OCI-LY1 (cell line): ENCODE measurements at regions not wholly inside any gene's neighbourhood (a gene's known extent, or its start where the extent isn't known, plus 50 kb on each side); places are given as distances from the start of the nearest gene placed in this dataset.

Experiments used
- H2AFZ ChIP-seq: fragments of 200-600 bp; sonication (generic), shearing (Covaris generic); 2 replicates; pipeline ENCODE4 v1.6.0; 2014; ENCODE audit warnings: antibody characterized with exemption, mild to moderate bottlenecking, low read length
- H3F3A ChIP-seq: fragments of 200-600 bp; sonication (generic), shearing (Covaris generic); 2 replicates; pipeline ENCODE4 v1.6.0; 2014; ENCODE audit warnings: mild to moderate bottlenecking, antibody characterized with exemption, low read length, moderate library complexity; ENCODE audit not compliant: insufficient read depth
- H3K27ac ChIP-seq: fragments of 200-600 bp; sonication (generic); 2 replicates; pipeline ENCODE4 v1.5.1; 2014; ENCODE audit warnings: low read length, mixed run types, mild to moderate bottlenecking, low read depth; ENCODE audit not compliant: poor library complexity, severe bottlenecking
- H3K27me3 ChIP-seq: fragments of 200-600 bp; sonication (generic); 2 replicates; pipeline ENCODE4 v1.6.0; 2014; ENCODE audit warnings: antibody characterized with exemption, mild to moderate bottlenecking, low read length, moderate library complexity; ENCODE audit not compliant: insufficient read depth
- H3K36me3 ChIP-seq: fragments of 200-600 bp; sonication (generic); 2 replicates; pipeline ENCODE4 v1.6.1; 2014; ENCODE audit warnings: mild to moderate bottlenecking, antibody characterized with exemption, low read length, moderate library complexity, mixed read lengths; ENCODE audit not compliant: insufficient read depth
- H3K4me1 ChIP-seq: fragments of 200-600 bp; sonication (generic); 2 replicates; pipeline ENCODE4 v1.5.1; 2014; ENCODE audit warnings: mild to moderate bottlenecking, low read length, moderate library complexity; ENCODE audit not compliant: insufficient read depth, severe bottlenecking
- H3K4me2 ChIP-seq: fragments of 200-600 bp; sonication (generic), shearing (Covaris generic); 2 replicates; pipeline ENCODE4 v1.6.1; 2014; ENCODE audit warnings: low read length
- H3K4me3 ChIP-seq: fragments of 200-600 bp; sonication (generic); 2 replicates; pipeline ENCODE4 v1.5.1; 2014; ENCODE audit warnings: low read length, low read depth, mild to moderate bottlenecking, mixed read lengths; ENCODE audit not compliant: poor library complexity, severe bottlenecking
- H3K79me2 ChIP-seq: fragments of 200-600 bp; shearing (Covaris generic); 2 replicates; pipeline ENCODE4 v1.6.1; 2016; ENCODE audit warnings: mixed run types, low read length, mixed read lengths; ENCODE audit not compliant: insufficient read depth
- H3K9ac ChIP-seq: fragments of 200-600 bp; sonication (generic), shearing (Covaris generic); 2 replicates; pipeline ENCODE4 v1.6.1; 2014; ENCODE audit warnings: mild to moderate bottlenecking, low read length, mixed read lengths
- H3K9me2 ChIP-seq: fragments of 200-600 bp; sonication (generic), shearing (Covaris generic); 2 replicates; pipeline ENCODE4 v1.6.1; 2014; ENCODE audit warnings: low read depth, mild to moderate bottlenecking, low read length, mixed read lengths
- H3K9me3 ChIP-seq: fragments of 200-600 bp; shearing (Covaris generic); 2 replicates; pipeline ENCODE4 v1.6.1; 2014; ENCODE audit warnings: low read length, mixed read lengths
- H4K20me1 ChIP-seq: fragments of 200-600 bp; sonication (generic), shearing (Covaris generic); 2 replicates; pipeline ENCODE4 v1.6.0; 2016; ENCODE audit warnings: mild to moderate bottlenecking, low read length; ENCODE audit not compliant: insufficient read depth
- CTCF ChIP-seq: fragments of 200-600 bp; sonication (generic), shearing (Covaris generic); IDR thresholded peaks from 2 replicates; pipeline ENCODE4 v1.5.1; 2017; ENCODE audit warnings: mild to moderate bottlenecking, antibody characterized with exemption, low read length, moderate library complexity, mixed read lengths
- EZH2 ChIP-seq: fragments of 200-600 bp; sonication (generic), shearing (Covaris generic); IDR thresholded peaks from 2 replicates; pipeline ENCODE4 v1.8.0; 2017; ENCODE audit warnings: borderline replicate concordance, mixed run types, mild to moderate bottlenecking, antibody characterized with exemption, low read length, moderate library complexity, mixed read lengths

DNA sequence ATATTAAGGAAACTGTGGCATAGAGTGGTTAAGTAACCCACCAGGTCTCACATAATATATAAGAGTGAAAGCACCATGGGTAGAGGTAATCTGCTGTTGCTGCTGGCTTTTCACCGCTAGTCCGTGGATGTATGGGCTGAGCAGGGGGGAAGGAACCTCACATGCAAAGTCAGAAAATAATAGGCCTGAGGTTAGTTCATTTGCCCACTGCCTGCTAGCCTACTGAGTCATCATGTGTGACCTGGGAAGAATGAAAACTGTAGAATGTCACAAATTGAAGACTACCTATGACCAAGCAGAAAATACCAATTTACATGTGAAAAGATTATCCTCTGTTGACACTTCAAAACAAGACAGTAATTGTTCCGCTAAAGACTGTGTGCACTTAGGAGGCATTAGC lies 560.1 kb upstream of the FAT3 start:
- Histone ChIP-seq H3K36me3 (no peaks in the 10 kb centered on the region), H3K4me3 (no peak overlapping the region), H3F3A (no peaks in the 10 kb centered on the region), H3K9me3 (no peaks in the 10 kb centered on the region), H3K9ac (no peak overlapping the region), H3K4me2 (no peak overlapping the region), H3K4me1 (no peaks in the 10 kb centered on the region), H3K79me2 (no peaks in the 10 kb centered on the region), H2AFZ (no peak overlapping the region), H4K20me1 (no peaks in the 10 kb centered on the region), H3K27me3 (no peaks in the 10 kb centered on the region), H3K27ac (no peak overlapping the region), H3K9me2 (no peaks in the 10 kb centered on the region)
- TF ChIP-seq EZH2 (no peak), CTCF (no peak)

- H4K20me1 ChIP-seq, result no peaks in the 10 kb centered on the region
- H3K27ac ChIP-seq, result no peak overlapping the region
- H3K9me3 ChIP-seq, result no peaks in the 10 kb centered on the region
- no peaks in the 10 kb centered on the region for H3K36me3 ChIP-seq
- no peaks in the 10 kb centered on the region for H3F3A ChIP-seq
- H3K4me2 ChIP-seq, result no peak overlapping the region
- no peaks in the 10 kb centered on the region for H3K4me1 ChIP-seq
- no peaks in the 10 kb centered on the region for H3K79me2 ChIP-seq
- TF ChIP-seq EZH2, result no peak
- TF ChIP-seq CTCF, result no peak
- no peak overlapping the region for H3K9ac ChIP-seq
- H3K27me3 ChIP-seq, result no peaks in the 10 kb centered on the region
- H3K4me3 ChIP-seq, result no peak overlapping the region
- H3K9me2 ChIP-seq, result no peaks in the 10 kb centered on the region
- H2AFZ ChIP-seq, result no peak overlapping the region
These were observed 564.6 kb upstream of the FAT3 start for GRCh38 chr11:91660036-91660435.

- no peaks in the 10 kb centered on the region for H3K36me3 ChIP-seq
- H3K4me1 ChIP-seq, result no peaks in the 10 kb centered on the region
- H2AFZ ChIP-seq, result no peak overlapping the region
- H3K9ac ChIP-seq, result no peak overlapping the region
- no peaks in the 10 kb centered on the region for H3K27me3 ChIP-seq
- H4K20me1 ChIP-seq, result no peaks in the 10 kb centered on the region
- H3K79me2 ChIP-seq, result no peaks in the 10 kb centered on the region
- no peaks in the 10 kb centered on the region for H3K9me2 ChIP-seq
- TF ChIP-seq CTCF (no peak), EZH2 (no peak)
- no peaks in the 10 kb centered on the region for H3F3A ChIP-seq
- no peaks in the 10 kb centered on the region for H3K9me3 ChIP-seq
- no peak overlapping the region for H3K4me3 ChIP-seq
- H3K4me2 ChIP-seq, result no peak overlapping the region
- no peak overlapping the region for H3K27ac ChIP-seq
These were observed 569.9 kb upstream of the FAT3 start for GRCh38 chr11:91654686-91655085.
